Glutamatergic neuron (in vitro differentiated cells): ENCODE measurements at regions not wholly inside any gene's neighbourhood (a gene's known extent, or its start where the extent isn't known, plus 50 kb on each side); places are given as distances from the start of the nearest gene placed in this dataset.
"Not testable (repeated sequence)": the region's sequence is repeated elsewhere in the genome, so short reads cannot be mapped to it uniquely, and the experiment has no call there.

Experiments used
- DNase-seq: peaks from one replicate; pipeline ENCODE4 v3.0.0; 2022
- H3K27ac Mint-ChIP-seq: one replicate; pipeline ENCODE4 v1.8.0; 2020; ENCODE audit warnings: mild to moderate bottlenecking, mixed read lengths, inconsistent platforms; ENCODE audit not compliant: unreplicated experiment
- H3K27me3 Mint-ChIP-seq: one replicate; pipeline ENCODE4 v1.8.0; 2020; ENCODE audit warnings: mild to moderate bottlenecking, moderate library complexity, mixed read lengths, inconsistent platforms; ENCODE audit not compliant: unreplicated experiment
- H3K36me3 Mint-ChIP-seq: one replicate; pipeline ENCODE4 v1.8.0; 2020; ENCODE audit warnings: mild to moderate bottlenecking, mixed read lengths, inconsistent platforms; ENCODE audit not compliant: unreplicated experiment
- H3K4me1 Mint-ChIP-seq: one replicate; pipeline ENCODE4 v1.8.0; 2020; ENCODE audit warnings: mild to moderate bottlenecking, low read depth, mixed read lengths, inconsistent platforms; ENCODE audit not compliant: unreplicated experiment
- H3K4me3 Mint-ChIP-seq: one replicate; pipeline ENCODE4 v1.8.0; 2020; ENCODE audit warnings: mild to moderate bottlenecking, mixed read lengths, inconsistent platforms; ENCODE audit not compliant: unreplicated experiment
- H3K9me3 Mint-ChIP-seq: one replicate; pipeline ENCODE4 v1.8.0; 2020; ENCODE audit warnings: mild to moderate bottlenecking, moderate library complexity, mixed read lengths, inconsistent platforms; ENCODE audit not compliant: unreplicated experiment
- CTCF ChIP-seq: fragments of 200-600 bp; sonication (generic); IDR thresholded peaks from one replicate; pipeline ENCODE4 v1.5.0; 2021; ENCODE audit not compliant: partially characterized antibody, unreplicated experiment

- H3K27ac Mint-ChIP-seq, result no peak overlapping the region
- TF ChIP-seq CTCF, result no peak
- no peaks in the 10 kb centered on the region for H3K9me3 Mint-ChIP-seq
- H3K36me3 Mint-ChIP-seq, result no peaks in the 10 kb centered on the region
- H3K27me3 Mint-ChIP-seq, result peaks cover 1% of the 10 kb centered on the region
- no peak for DNase-seq
- no peaks in the 10 kb centered on the region for H3K4me1 Mint-ChIP-seq
- no peak overlapping the region for H3K4me3 Mint-ChIP-seq
Measured at GRCh38 chr10:108560488-108560887, 1362.8 kb downstream of the XPNPEP1 start.

GRCh38 chr10:108556186-108556585 is 1367.1 kb downstream of the XPNPEP1 start:
- no peak for TF ChIP-seq CTCF
- no peaks in the 10 kb centered on the region for H3K36me3 Mint-ChIP-seq
- no peaks in the 10 kb centered on the region for H3K9me3 Mint-ChIP-seq
- H3K4me3 Mint-ChIP-seq, result no peak overlapping the region
- peaks cover 1% of the 10 kb centered on the region for H3K27me3 Mint-ChIP-seq
- H3K4me1 Mint-ChIP-seq, result no peaks in the 10 kb centered on the region
- DNase-seq, result no peak
- no peak overlapping the region for H3K27ac Mint-ChIP-seq

- no peaks in the 10 kb centered on the region for H3K9me3 Mint-ChIP-seq
- H3K27ac Mint-ChIP-seq, result no peak overlapping the region
- H3K4me1 Mint-ChIP-seq, result no peaks in the 10 kb centered on the region
- no peaks in the 10 kb centered on the region for H3K27me3 Mint-ChIP-seq
- no peak for DNase-seq
- H3K36me3 Mint-ChIP-seq, result no peaks in the 10 kb centered on the region
- TF ChIP-seq CTCF, result no peak
- no peak overlapping the region for H3K4me3 Mint-ChIP-seq
Measured at GRCh38 chr10:108545921-108546320, 1377.4 kb downstream of the XPNPEP1 start.

- H3K4me1 Mint-ChIP-seq, result no peaks in the 10 kb centered on the region
- no peaks in the 10 kb centered on the region for H3K27me3 Mint-ChIP-seq
- peak; percentile 84 for DNase-seq
- TF ChIP-seq CTCF, result peak; percentile 88
- H3K4me3 Mint-ChIP-seq, result no peak overlapping the region
- no peak overlapping the region for H3K27ac Mint-ChIP-seq
- H3K36me3 Mint-ChIP-seq, result no peaks in the 10 kb centered on the region
- no peaks in the 10 kb centered on the region for H3K9me3 Mint-ChIP-seq
Measured at GRCh38 chr10:108544500-108545120, 1378.7 kb downstream of the XPNPEP1 start.

- not testable (repeated sequence) for H3K4me3 Mint-ChIP-seq, H3K4me1 Mint-ChIP-seq, H3K36me3 Mint-ChIP-seq, H3K27me3 Mint-ChIP-seq, DNase-seq, H3K27ac Mint-ChIP-seq, H3K9me3 Mint-ChIP-seq
Measured at GRCh38 chr10:108533551-108533950, 1369.0 kb upstream of the SORCS1 start.
